Chondrocyte (in vitro differentiated cells): ENCODE measurements at regions not wholly inside any gene's neighbourhood (a gene's known extent, or its start where the extent isn't known, plus 50 kb on each side); places are given as distances from the start of the nearest gene placed in this dataset.

Experiments
- DNase-seq: peaks from one replicate; pipeline ENCODE4 v3.0.0; 2021; ENCODE audit warnings: mixed read lengths, low spot score
- H3K27ac Mint-ChIP-seq: one replicate; pipeline ENCODE4 v1.8.0; 2021; ENCODE audit warnings: mild to moderate bottlenecking, moderate library complexity, mixed read lengths; ENCODE audit not compliant: unreplicated experiment
- H3K27me3 Mint-ChIP-seq: 2 replicates; pipeline ENCODE4 v1.8.0; 2021; ENCODE audit warnings: low read depth, mixed read lengths
- H3K36me3 Mint-ChIP-seq: 2 replicates; pipeline ENCODE4 v1.8.0; 2021; ENCODE audit warnings: low read depth, mixed read lengths
- H3K4me1 Mint-ChIP-seq: 2 replicates; pipeline ENCODE4 v1.8.0; 2021; ENCODE audit warnings: low read depth, mild to moderate bottlenecking, mixed read lengths
- H3K4me3 Mint-ChIP-seq: one replicate; pipeline ENCODE4 v1.8.0; 2021; ENCODE audit warnings: mild to moderate bottlenecking, moderate library complexity, mixed read lengths; ENCODE audit not compliant: unreplicated experiment
- H3K9me3 Mint-ChIP-seq: 2 replicates; pipeline ENCODE4 v1.8.0; 2021; ENCODE audit warnings: low read depth, mixed read lengths
- CTCF ChIP-seq: fragments of 200-600 bp; sonication (generic); IDR thresholded peaks from 2 replicates; pipeline ENCODE4 v1.5.0; 2021; ENCODE audit warnings: antibody characterized with exemption, mild to moderate bottlenecking, moderate library complexity

DNA sequence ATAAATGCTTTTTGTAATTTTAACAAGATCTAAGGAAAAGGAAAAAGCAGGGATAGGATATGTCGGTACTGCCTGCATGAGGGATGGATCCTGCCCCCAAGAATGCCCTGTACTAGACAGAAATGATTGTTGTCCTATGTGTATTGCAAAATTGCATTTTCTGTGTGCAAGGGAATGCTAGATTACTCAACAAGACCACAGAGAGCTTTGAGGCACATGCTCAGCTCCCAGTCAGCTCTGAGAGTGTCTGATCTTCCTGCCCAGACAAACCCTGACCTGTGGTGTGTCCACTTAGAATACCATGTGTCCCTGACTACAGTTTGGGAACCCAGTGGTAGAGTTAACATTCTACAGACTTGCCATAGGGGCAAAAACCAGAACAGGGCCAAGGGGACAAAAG lies 129.2 kb upstream of the PAK3 start:
- H3K27ac Mint-ChIP-seq, result no peak overlapping the region
- no peaks in the 10 kb centered on the region for H3K27me3 Mint-ChIP-seq
- no peaks in the 10 kb centered on the region for H3K9me3 Mint-ChIP-seq
- H3K36me3 Mint-ChIP-seq, result no peaks in the 10 kb centered on the region
- no peak for DNase-seq
- H3K4me1 Mint-ChIP-seq, result no peaks in the 10 kb centered on the region
- no peak overlapping the region for H3K4me3 Mint-ChIP-seq
- no peak for TF ChIP-seq CTCF

- no peaks in the 10 kb centered on the region for H3K27me3 Mint-ChIP-seq
- no peak for TF ChIP-seq CTCF
- H3K9me3 Mint-ChIP-seq, result no peaks in the 10 kb centered on the region
- no peak overlapping the region for H3K4me3 Mint-ChIP-seq
- DNase-seq, result no peak
- H3K27ac Mint-ChIP-seq, result no peak overlapping the region
- H3K36me3 Mint-ChIP-seq, result no peaks in the 10 kb centered on the region
- no peaks in the 10 kb centered on the region for H3K4me1 Mint-ChIP-seq
Measured at GRCh38 chrX:110966091-110966454, 129.9 kb upstream of the PAK3 start.

GRCh38 chrX:110965409-110966090 lies 130.4 kb upstream of the PAK3 start:
- no peaks in the 10 kb centered on the region for H3K9me3 Mint-ChIP-seq
- DNase-seq, result no peak
- H3K27ac Mint-ChIP-seq, result no peak overlapping the region

GRCh38 chrX:110964786-110965185 lies 131.2 kb upstream of the PAK3 start:
- Mint-ChIP-seq H3K9me3 (no peaks in the 10 kb centered on the region), H3K27me3 (no peaks in the 10 kb centered on the region), H3K4me3 (no peak overlapping the region), H3K4me1 (no peaks in the 10 kb centered on the region), H3K36me3 (no peaks in the 10 kb centered on the region), H3K27ac (no peak overlapping the region)
- no peak for DNase-seq
- no peak for TF ChIP-seq CTCF

More at GRCh38 chrX:110965409-110966090, 130.4 kb upstream of the PAK3 start:
- no peaks in the 10 kb centered on the region for H3K4me1 Mint-ChIP-seq
- no peak overlapping the region for H3K4me3 Mint-ChIP-seq
- no peak for TF ChIP-seq CTCF
- H3K36me3 Mint-ChIP-seq, result no peaks in the 10 kb centered on the region
- H3K27me3 Mint-ChIP-seq, result no peaks in the 10 kb centered on the region

GRCh38 chrX:110962451-110962850 lies 133.5 kb upstream of the PAK3 start:
- DNase-seq, result no peak
- TF ChIP-seq CTCF, result no peak
- H3K27me3 Mint-ChIP-seq, result no peaks in the 10 kb centered on the region
- H3K27ac Mint-ChIP-seq, result no peak overlapping the region
- H3K9me3 Mint-ChIP-seq, result no peaks in the 10 kb centered on the region
- no peaks in the 10 kb centered on the region for H3K4me1 Mint-ChIP-seq
- no peaks in the 10 kb centered on the region for H3K36me3 Mint-ChIP-seq
- H3K4me3 Mint-ChIP-seq, result no peak overlapping the region
